HCT116 (cell line): ENCODE measurements at regions not wholly inside any gene's neighbourhood (a gene's known extent, or its start where the extent isn't known, plus 50 kb on each side); places are given as distances from the start of the nearest gene placed in this dataset.

Experiments
- ATAC-seq: fragments of 200-7000 bp; cut with Tn5 transposase; 2 replicates; pipeline ENCODE4 v1.9.1; 2020; ENCODE audit warnings: mild to moderate bottlenecking, moderate library complexity
- BruUV-seq: library from RNA; stranded (reverse); fragments of 400-500 nt; replicated peaks from 2 replicates; lab custom pipeline; 2021; lab: Mats Ljungman, UMichigan
- CTCF ChIA-PET: fragments of 300-600 bp; sonication (Branson Sonifier 250); formaldehyde crosslinking; loops from one replicate; lab custom pipeline; 2021; ENCODE audit warnings: antibody characterized with exemption; lab: Charles Lee
- POLR2A ChIA-PET: fragments of 300-600, 350-600 bp; sonication (Branson Sonifier 250); formaldehyde crosslinking; loops from one replicate; lab custom pipeline; 2021; ENCODE audit warnings: antibody characterized with exemption; lab: Charles Lee
- RAD21 ChIA-PET, 2 experiments: fragments of 300-600 bp; sonication (Branson Sonifier 250); formaldehyde crosslinking; loops; one replicate each; lab custom pipeline; 2023; ENCODE audit warnings: low total read pairs in 2 of 2; ENCODE audit not compliant: uncharacterized antibody in 2 of 2, unreplicated experiment in 2 of 2, low non-redundant PET in 1 of 2; lab: Charles Lee
- DNase-seq: peaks from one replicate; pipeline ENCODE4 v3.0.0-alpha.2; 2010; ENCODE audit warnings: low read depth, low spot score
- H2AFZ ChIP-seq: fragments of 200-600 bp; shearing (Covaris generic), sonication (generic); 2 replicates; pipeline ENCODE4 v1.6.1; 2017; ENCODE audit warnings: low read depth, mixed run types, mixed read lengths, antibody characterized with exemption, low read length; ENCODE audit not compliant: poor library complexity, severe bottlenecking
- H3K27ac ChIP-seq: 2 replicates; pipeline ENCODE4 v1.5.1; 2012; ENCODE audit warnings: low read depth, low read length
- H3K27me3 ChIP-seq: fragments of 200-600 bp; sonication (generic); 2 replicates; pipeline ENCODE4 v1.6.1; 2016; ENCODE audit warnings: mixed run types, low read length, mixed read lengths; ENCODE audit not compliant: insufficient read depth
- H3K36me3 ChIP-seq, 2 experiments: fragments of 200-500 bp in 1 of 2; fragments of 200-600 bp in 1 of 2; sonication (Bioruptor generic) in 1 of 2; sonication (generic) in 1 of 2; 2 replicates each; pipeline versions ENCODE4 v1.5.1 to v1.6.1; 2014 to 2016; ENCODE audit warnings: low read length in 2 of 2, inconsistent platforms in 1 of 2, mixed read lengths in 1 of 2, mixed run types in 1 of 2; ENCODE audit not compliant: insufficient read depth in 2 of 2, control insufficient read depth in 1 of 2
- H3K4me1 ChIP-seq, 2 experiments: fragments of 200-600 bp in 1 of 2; sonication (generic) in 1 of 2; 2 replicates each; pipeline versions ENCODE4 v1.5.1 to v1.6.1; 2012 to 2017; ENCODE audit warnings: low read length in 2 of 2, inconsistent platforms in 1 of 2, mild to moderate bottlenecking in 1 of 2, mixed read lengths in 1 of 2, mixed run types in 1 of 2, moderate library complexity in 1 of 2; ENCODE audit not compliant: insufficient read depth in 2 of 2, control insufficient read depth in 1 of 2
- H3K4me2 ChIP-seq: fragments of 200-600 bp; sonication (generic); 2 replicates; pipeline ENCODE4 v1.6.1; 2017; ENCODE audit warnings: mixed run types, low read length, mixed read lengths
- H3K4me3 ChIP-seq, 2 experiments: fragments of 200-600 bp in 1 of 2; sonication (generic) in 1 of 2; replicated peaks in 1 of 2; 2 replicates each; pipeline ENCODE4 v1.5.1; 2011 to 2016; ENCODE audit warnings: low read length in 2 of 2, control low read depth in 1 of 2, low read depth in 1 of 2, mild to moderate bottlenecking in 1 of 2, mixed read lengths in 1 of 2, mixed run types in 1 of 2
- H3K79me2 ChIP-seq: fragments of 200-600 bp; sonication (generic); 2 replicates; pipeline ENCODE4 v1.6.1; 2017; ENCODE audit warnings: mild to moderate bottlenecking, mixed run types, low read length, moderate library complexity, mixed read lengths; ENCODE audit not compliant: insufficient read depth
- H3K9ac ChIP-seq: fragments of 200-600 bp; sonication (generic); 2 replicates; pipeline ENCODE4 v1.6.1; 2016; ENCODE audit warnings: low read length, mixed read lengths
- H3K9me2 ChIP-seq: fragments of 200-600 bp; sonication (generic), shearing (Covaris generic); 2 replicates; pipeline ENCODE4 v1.6.1; 2017; ENCODE audit warnings: mixed run types, mild to moderate bottlenecking, moderate library complexity; ENCODE audit not compliant: insufficient read depth
- H3K9me3 ChIP-seq, 2 experiments: fragments of 200-500 bp in 1 of 2; fragments of 200-600 bp in 1 of 2; sonication (Bioruptor generic) in 1 of 2; sonication (generic) in 1 of 2; 2 replicates each; pipeline ENCODE4 v1.6.1; 2014 to 2017; ENCODE audit warnings: low read length in 2 of 2, mixed read lengths in 2 of 2, inconsistent platforms in 1 of 2, low read depth in 1 of 2, mild to moderate bottlenecking in 1 of 2, mixed run types in 1 of 2, moderate library complexity in 1 of 2; ENCODE audit not compliant: control insufficient read depth in 1 of 2, insufficient read depth in 1 of 2
- H4K20me1 ChIP-seq: fragments of 200-600 bp; sonication (generic), shearing (Covaris generic); 2 replicates; pipeline ENCODE4 v1.6.1; 2017; ENCODE audit warnings: mixed run types, mild to moderate bottlenecking, moderate library complexity; ENCODE audit not compliant: insufficient read depth
- ELF1 ChIP-seq: IDR thresholded peaks from 2 replicates; pipeline ENCODE4 v1.6.1; 2012; ENCODE audit warnings: low read depth, borderline replicate concordance
- EZH2 ChIP-seq: fragments of 200-600 bp; sonication (generic); IDR thresholded peaks from 2 replicates; pipeline ENCODE4 v1.6.1; 2017; ENCODE audit warnings: antibody characterized with exemption, mixed run types
- EZH2phosphoT487 ChIP-seq: fragments of 200-600 bp; IDR thresholded peaks from 2 replicates; pipeline ENCODE4 v1.6.1; 2018; ENCODE audit warnings: antibody characterized with exemption, borderline replicate concordance
- FOSL1 ChIP-seq: IDR thresholded peaks from 2 replicates; pipeline ENCODE4 v1.6.1; 2012; ENCODE audit warnings: low read depth
- JUND ChIP-seq: IDR thresholded peaks from 2 replicates; pipeline ENCODE4 v1.6.1; 2012
- POLR2AphosphoS5 ChIP-seq: IDR thresholded peaks from 2 replicates; pipeline ENCODE4 v1.6.1; 2011; ENCODE audit warnings: mild to moderate bottlenecking, low read depth, low read length, moderate library complexity
- RAD21 ChIP-seq: IDR thresholded peaks from 2 replicates; pipeline ENCODE4 v1.6.1; 2012; ENCODE audit warnings: low read depth, mild to moderate bottlenecking
- SP1 ChIP-seq: IDR thresholded peaks from 2 replicates; pipeline ENCODE4 v1.6.1; 2012; ENCODE audit warnings: low read depth
- YY1 ChIP-seq: IDR thresholded peaks from 2 replicates; pipeline ENCODE4 v1.6.1; 2011; ENCODE audit warnings: low read length, low read depth, moderate library complexity, mild to moderate bottlenecking; ENCODE audit not compliant: insufficient replicate concordance; ENCODE audit errors: extremely low read depth
- ZFX ChIP-seq: fragments of 450-650 bp; IDR thresholded peaks from 2 replicates; pipeline ENCODE4 v1.6.1; 2017
- ZNF274 ChIP-seq: fragments of 200-500 bp; sonication (Bioruptor generic); IDR thresholded peaks from 2 replicates; pipeline ENCODE4 v1.6.1; 2014; ENCODE audit warnings: mild to moderate bottlenecking, low read depth, low read length, inconsistent platforms
- intact Hi-C: fragments of 100-400 bp; cut with micrococcal nuclease; formaldehyde crosslinking; loops from 2 replicates; pipeline ENCODE4 v1.10.0; 2022
- TF ChIP-seq, protein P1 (sequence below): IDR thresholded peaks from 2 replicates; pipeline ENCODE4 v1.6.1; 2012; ENCODE audit warnings: low read depth
- TF ChIP-seq, protein P2 (sequence below), 3 experiments: fragments of 200-600 bp in 1 of 3; sonication (generic) in 1 of 3; IDR thresholded peaks in 2 of 3; conservative IDR thresholded peaks in 1 of 3; 2 replicates each; pipeline ENCODE4 v1.5.1; 2012 to 2017; ENCODE audit warnings: low read depth in 2 of 3, low read length in 2 of 3, antibody characterized with exemption in 1 of 3, borderline replicate concordance in 1 of 3, control low read depth in 1 of 3, mild to moderate bottlenecking in 1 of 3, mixed read lengths in 1 of 3, mixed run types in 1 of 3, moderate library complexity in 1 of 3; ENCODE audit not compliant: insufficient read depth in 1 of 3
- TF ChIP-seq, protein P3 (sequence below): IDR thresholded peaks from 2 replicates; pipeline ENCODE4 v1.6.1; 2012
- TF ChIP-seq, protein P4 (sequence below): IDR thresholded peaks from 2 replicates; pipeline ENCODE4 v1.6.1; 2012

DNA sequence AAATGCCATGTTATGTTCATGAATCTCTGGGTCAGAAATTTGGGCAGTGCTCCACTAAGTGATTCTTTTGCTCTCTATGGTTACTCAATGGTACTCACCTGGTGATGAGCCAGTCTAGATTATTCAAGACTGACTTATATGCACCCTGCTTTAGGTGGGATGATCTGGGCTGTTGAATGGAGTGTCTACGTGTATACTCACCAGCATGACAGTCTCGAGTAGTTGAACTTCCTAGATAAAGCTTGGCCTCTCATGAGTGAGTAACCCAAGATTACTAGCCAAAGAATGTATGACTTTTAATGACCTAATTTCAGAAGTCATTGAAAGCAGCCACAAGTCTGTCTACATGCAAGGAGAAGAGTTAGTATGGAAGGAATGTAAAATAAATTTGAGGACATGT, 77.5 kb upstream of the CADM2 start:
- no peak for TF ChIP-seq EZH2
- TF ChIP-seq FOSL1 = no peak
- TF ChIP-seq RAD21 = no peak
- no peak for TF ChIP-seq SP1
- TF ChIP-seq YY1 = no peak
- no peak for TF ChIP-seq ELF1
- no peak for TF ChIP-seq JUND
- Histone ChIP-seq H3K27ac (no peak overlapping the region), H3K4me1 (no peaks in the 10 kb centered on the region), H3K9me2 (no peaks in the 10 kb centered on the region), H3K4me2 (no peak overlapping the region), H3K9ac (no peak overlapping the region), H3K79me2 (no peaks in the 10 kb centered on the region), H3K27me3 (no peaks in the 10 kb centered on the region), H4K20me1 (no peaks in the 10 kb centered on the region), H3K4me3 (no peak overlapping the region), H3K9me3 (peaks cover 10 to 22% of the 10 kb centered on the region in 2 experiments; a peak in 2 of 4 replicates), H2AFZ (no peak overlapping the region), H3K36me3 (no peaks in the 10 kb centered on the region)
- intact Hi-C loops = no loop called here
- no peak for DNase-seq
- CTCF ChIA-PET = no interaction called here
- BruUV-seq = no TSS peak
- no peak for ATAC-seq
- RAD21 ChIA-PET = no interaction called here
- POLR2A ChIA-PET = no interaction called here

DNA sequence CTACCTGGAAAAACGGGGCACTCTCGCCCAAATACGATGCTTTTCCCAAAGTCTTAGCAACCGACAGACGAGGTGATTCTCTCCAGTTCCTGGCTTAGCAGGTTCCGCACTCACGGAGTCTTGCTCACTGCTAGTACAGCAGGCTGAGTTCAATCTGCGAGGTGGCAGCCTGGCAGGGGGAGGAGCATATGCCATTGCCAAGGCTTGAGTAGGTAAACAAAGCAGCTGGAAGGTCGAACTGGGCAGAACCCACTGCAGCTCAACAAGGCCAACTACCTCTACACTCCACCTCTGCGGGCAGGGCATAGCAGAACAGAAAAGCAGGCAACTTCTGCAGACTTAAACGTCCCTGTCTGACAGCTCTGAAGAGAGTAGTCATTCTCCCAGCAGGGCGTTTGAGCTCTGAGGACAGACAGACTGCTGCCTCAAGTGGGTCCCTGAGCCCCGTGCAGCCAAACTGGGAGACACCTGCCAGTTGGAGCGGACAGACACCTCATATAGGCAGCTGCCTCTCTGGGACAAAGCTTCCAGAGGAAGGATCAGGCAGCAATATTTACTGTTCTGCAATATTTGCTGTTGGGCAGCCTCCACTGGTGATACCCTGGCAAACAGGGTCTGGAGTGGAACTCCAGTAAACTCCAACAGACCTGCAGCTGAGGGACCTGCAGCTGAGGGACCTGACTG, 73.4 kb upstream of the CADM2 start:
- peaks cover 3 to 13% of the 10 kb centered on the region in 2 experiments; a peak in 2 of 4 replicates for H3K9me3 ChIP-seq
- DNase-seq (no peak), ATAC-seq (no peak)
- H4K20me1 ChIP-seq = no peaks in the 10 kb centered on the region
- BruUV-seq = no TSS peak
- H3K4me1 ChIP-seq = no peaks in the 10 kb centered on the region
- no peak overlapping the region for H3K27ac ChIP-seq
- ChIA-PET RAD21 (no interaction called here), POLR2A (no interaction called here), CTCF (no interaction called here)
- H2AFZ ChIP-seq = no peak overlapping the region
- H3K4me3 ChIP-seq = no peak overlapping the region
- H3K4me2 ChIP-seq = no peak overlapping the region
- no peaks in the 10 kb centered on the region for H3K79me2 ChIP-seq
- H3K9ac ChIP-seq = no peak overlapping the region
- no peaks in the 10 kb centered on the region for H3K9me2 ChIP-seq
- no peaks in the 10 kb centered on the region for H3K36me3 ChIP-seq
- H3K27me3 ChIP-seq = no peaks in the 10 kb centered on the region
- intact Hi-C loops = no loop called here
- TF ChIP-seq, protein P1, sequence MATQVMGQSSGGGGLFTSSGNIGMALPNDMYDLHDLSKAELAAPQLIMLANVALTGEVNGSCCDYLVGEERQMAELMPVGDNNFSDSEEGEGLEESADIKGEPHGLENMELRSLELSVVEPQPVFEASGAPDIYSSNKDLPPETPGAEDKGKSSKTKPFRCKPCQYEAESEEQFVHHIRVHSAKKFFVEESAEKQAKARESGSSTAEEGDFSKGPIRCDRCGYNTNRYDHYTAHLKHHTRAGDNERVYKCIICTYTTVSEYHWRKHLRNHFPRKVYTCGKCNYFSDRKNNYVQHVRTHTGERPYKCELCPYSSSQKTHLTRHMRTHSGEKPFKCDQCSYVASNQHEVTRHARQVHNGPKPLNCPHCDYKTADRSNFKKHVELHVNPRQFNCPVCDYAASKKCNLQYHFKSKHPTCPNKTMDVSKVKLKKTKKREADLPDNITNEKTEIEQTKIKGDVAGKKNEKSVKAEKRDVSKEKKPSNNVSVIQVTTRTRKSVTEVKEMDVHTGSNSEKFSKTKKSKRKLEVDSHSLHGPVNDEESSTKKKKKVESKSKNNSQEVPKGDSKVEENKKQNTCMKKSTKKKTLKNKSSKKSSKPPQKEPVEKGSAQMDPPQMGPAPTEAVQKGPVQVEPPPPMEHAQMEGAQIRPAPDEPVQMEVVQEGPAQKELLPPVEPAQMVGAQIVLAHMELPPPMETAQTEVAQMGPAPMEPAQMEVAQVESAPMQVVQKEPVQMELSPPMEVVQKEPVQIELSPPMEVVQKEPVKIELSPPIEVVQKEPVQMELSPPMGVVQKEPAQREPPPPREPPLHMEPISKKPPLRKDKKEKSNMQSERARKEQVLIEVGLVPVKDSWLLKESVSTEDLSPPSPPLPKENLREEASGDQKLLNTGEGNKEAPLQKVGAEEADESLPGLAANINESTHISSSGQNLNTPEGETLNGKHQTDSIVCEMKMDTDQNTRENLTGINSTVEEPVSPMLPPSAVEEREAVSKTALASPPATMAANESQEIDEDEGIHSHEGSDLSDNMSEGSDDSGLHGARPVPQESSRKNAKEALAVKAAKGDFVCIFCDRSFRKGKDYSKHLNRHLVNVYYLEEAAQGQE = no peak
- TF ChIP-seq SP1 (no peak), JUND (no peak), ZNF274 (no peak), RAD21 (no peak), FOSL1 (no peak), ZFX (no peak), POLR2AphosphoS5 (no peak), EZH2phosphoT487 (no peak)
- TF ChIP-seq, protein P2, sequence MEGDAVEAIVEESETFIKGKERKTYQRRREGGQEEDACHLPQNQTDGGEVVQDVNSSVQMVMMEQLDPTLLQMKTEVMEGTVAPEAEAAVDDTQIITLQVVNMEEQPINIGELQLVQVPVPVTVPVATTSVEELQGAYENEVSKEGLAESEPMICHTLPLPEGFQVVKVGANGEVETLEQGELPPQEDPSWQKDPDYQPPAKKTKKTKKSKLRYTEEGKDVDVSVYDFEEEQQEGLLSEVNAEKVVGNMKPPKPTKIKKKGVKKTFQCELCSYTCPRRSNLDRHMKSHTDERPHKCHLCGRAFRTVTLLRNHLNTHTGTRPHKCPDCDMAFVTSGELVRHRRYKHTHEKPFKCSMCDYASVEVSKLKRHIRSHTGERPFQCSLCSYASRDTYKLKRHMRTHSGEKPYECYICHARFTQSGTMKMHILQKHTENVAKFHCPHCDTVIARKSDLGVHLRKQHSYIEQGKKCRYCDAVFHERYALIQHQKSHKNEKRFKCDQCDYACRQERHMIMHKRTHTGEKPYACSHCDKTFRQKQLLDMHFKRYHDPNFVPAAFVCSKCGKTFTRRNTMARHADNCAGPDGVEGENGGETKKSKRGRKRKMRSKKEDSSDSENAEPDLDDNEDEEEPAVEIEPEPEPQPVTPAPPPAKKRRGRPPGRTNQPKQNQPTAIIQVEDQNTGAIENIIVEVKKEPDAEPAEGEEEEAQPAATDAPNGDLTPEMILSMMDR (IDR thresholded peaks at IDR 0.05 in 2 of 3, conservative IDR thresholded peaks at IDR 0.05 in 1 of 3; ENCODE audit: borderline replicate concordance in 1 of 3, insufficient read depth in 1 of 3, low read depth in 2 of 3, low read length in 2 of 3) = no peak
- TF ChIP-seq, protein P3, sequence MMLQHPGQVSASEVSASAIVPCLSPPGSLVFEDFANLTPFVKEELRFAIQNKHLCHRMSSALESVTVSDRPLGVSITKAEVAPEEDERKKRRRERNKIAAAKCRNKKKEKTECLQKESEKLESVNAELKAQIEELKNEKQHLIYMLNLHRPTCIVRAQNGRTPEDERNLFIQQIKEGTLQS = no peak
- TF ChIP-seq, protein P4, sequence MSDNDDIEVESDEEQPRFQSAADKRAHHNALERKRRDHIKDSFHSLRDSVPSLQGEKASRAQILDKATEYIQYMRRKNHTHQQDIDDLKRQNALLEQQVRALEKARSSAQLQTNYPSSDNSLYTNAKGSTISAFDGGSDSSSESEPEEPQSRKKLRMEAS = no peak
